ENCODE measurements at regions not wholly inside any gene's neighbourhood (a gene's known extent, or its start where the extent isn't known, plus 50 kb on each side); places are given as distances from the start of the nearest gene placed in this dataset.
"Not testable (repeated sequence)": the region's sequence is repeated elsewhere in the genome, so short reads cannot be mapped to it uniquely, and the experiment has no call there.

DNA sequence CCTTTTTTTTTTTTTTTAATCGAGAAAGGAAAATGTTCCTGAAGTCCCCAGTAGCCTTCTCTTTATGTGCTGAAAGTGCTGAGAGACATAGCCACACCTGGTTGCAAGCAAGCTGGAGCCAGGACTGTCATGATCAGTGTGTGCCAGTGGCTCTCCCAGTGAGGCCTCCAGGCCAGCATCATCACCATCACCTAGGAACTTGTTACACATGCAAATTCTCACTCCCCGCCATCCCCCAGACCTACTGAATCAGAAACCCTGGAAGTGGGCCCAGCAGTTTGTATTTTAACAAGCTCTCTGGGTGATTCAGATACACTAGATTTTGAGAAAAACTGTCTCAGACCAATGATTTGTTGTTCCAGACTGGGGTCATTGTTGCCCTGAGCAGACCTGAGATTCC is 181.9 kb upstream of the GLRA1 start:
- DNase-seq: no peak

- no peak for DNase-seq
Measured at GRCh38 chr5:152105085-152105484, 180.4 kb upstream of the GLRA1 start.

DNA sequence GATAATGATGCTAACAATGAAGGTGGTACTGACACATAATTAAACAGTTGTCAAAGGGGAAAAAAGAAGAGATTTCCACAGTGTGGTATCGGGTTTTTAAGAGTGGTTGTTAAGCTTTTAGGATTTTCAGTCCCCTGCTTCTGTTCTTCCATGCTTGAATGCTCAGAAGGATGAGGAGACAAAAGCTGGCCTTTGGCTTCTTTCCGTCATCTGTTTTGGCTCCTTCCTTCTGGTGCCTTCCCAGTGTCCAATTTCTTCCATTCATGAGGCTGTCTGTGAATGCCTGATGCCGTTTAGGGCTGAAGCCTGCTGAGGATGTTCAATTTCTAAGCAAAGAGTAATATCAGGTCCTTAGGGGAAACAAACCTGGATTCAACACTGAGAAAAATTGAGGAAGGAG is 179.6 kb upstream of the GLRA1 start:
- DNase-seq: no peak

- DNase-seq: not testable (repeated sequence)
Measured at GRCh38 chr5:152102908-152103307, 178.3 kb upstream of the GLRA1 start.

- no peak for DNase-seq
Measured at GRCh38 chr5:152102057-152102456, 177.4 kb upstream of the GLRA1 start.

GRCh38 chr5:152100462-152100861 is 175.8 kb upstream of the GLRA1 start:
- no peak for DNase-seq

- no peak for DNase-seq
Measured at GRCh38 chr5:152097128-152097527, 172.5 kb upstream of the GLRA1 start.

- DNase-seq: no peak
Measured at GRCh38 chr5:152094716-152095115, 170.1 kb upstream of the GLRA1 start.

- DNase-seq: no peak
Measured at GRCh38 chr5:152094060-152094459, 169.4 kb upstream of the GLRA1 start.

DNA sequence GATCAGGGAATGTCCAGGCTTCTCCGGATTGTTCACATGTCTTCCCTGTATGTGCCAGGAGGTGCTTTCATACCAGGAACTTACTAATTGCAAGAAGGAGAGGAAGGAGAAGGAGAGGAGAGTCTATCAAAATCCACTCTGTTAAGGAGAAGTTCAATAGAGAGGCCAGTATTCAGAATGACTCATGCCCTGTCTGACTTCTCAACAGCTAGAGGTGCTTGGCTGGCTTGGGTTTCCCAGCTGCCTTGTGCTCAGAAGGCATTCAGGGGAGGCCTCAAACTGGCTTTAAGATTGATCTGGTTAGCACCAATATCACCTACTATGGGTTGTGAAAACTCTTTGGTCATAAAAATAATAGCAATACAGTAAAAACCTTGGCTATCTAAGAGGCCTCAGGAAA is 167.9 kb upstream of the GLRA1 start:
- no peak for DNase-seq

- DNase-seq: no peak
Measured at GRCh38 chr5:152089644-152090043, 165.0 kb upstream of the GLRA1 start.

- no peak for DNase-seq
Measured at GRCh38 chr5:152086668-152087067, 162.0 kb upstream of the GLRA1 start.

GRCh38 chr5:152084476-152084875 is 159.8 kb upstream of the GLRA1 start:
- DNase-seq: no peak

DNA sequence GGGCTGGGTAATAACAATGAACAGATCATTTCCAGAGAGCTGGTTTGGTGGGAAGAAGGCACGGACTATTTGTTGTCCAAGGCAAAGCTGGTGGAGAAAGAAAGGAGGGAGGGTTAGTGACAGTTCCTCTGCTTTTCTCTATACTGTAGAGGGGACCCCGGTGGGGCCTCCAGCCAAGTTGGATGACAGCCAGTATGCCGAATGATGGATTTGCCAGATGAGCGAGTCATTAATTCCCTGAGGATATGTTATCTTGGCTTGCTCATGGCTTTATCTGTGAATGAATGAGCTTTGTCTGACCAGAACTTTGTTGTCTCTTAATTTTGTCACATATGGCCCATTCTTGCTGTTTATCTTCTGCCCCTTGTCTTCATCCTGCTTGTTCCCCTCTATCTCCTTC is 158.6 kb upstream of the GLRA1 start:
- no peak for DNase-seq

DNA sequence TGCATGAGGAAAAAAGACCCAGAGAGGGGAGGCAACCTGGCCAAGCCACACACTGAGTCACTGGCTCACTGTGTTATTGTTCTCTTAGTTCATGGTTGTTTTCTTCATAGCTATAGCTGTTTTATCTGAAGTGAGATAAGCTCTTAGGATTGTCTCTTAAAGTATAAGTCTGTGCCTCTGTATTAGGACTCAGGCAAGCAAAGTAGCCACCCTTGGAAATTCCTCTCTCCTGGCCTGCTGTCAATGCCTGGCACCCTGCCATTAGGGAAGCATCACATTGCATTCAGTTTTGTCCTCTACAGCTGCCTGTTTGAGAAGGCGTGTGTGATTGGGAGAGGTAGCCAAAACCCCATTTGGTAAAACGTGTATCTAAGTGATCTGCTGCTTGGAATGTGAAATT is 147.4 kb upstream of the GLRA1 start:
- DNase-seq: no peak

GRCh38 chr5:152070591-152070990 is 145.9 kb upstream of the GLRA1 start:
- DNase-seq: no peak

- DNase-seq: no peak
Measured at GRCh38 chr5:152066784-152067183, 142.1 kb upstream of the GLRA1 start.

- no peak for DNase-seq
Measured at GRCh38 chr5:152063004-152063403, 138.4 kb upstream of the GLRA1 start.

GRCh38 chr5:152061095-152061494 is 136.4 kb upstream of the GLRA1 start:
- DNase-seq: no peak

DNA sequence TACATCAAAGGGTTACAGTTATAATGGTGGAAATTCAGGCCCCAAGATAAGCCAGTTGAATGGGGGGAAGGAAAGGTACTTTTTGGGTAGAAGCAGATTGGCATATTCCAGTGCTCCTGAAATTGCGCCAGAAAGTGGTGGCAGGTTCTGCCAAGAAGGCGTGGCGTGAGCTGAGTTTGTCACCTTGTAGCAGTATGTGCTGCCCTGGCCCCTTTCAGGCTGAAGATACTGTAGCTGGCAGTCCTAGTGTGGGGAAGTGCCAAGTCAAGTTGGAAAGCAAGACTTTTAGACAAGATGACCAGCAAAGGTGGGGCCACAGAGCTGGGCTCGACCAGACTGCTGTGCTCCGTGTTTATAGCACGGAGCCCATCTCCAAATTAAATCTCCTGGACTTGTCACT is 133.6 kb upstream of the GLRA1 start:
- no peak for DNase-seq

GRCh38 chr5:152056931-152057330 is 132.3 kb upstream of the GLRA1 start:
- DNase-seq: no peak

DNA sequence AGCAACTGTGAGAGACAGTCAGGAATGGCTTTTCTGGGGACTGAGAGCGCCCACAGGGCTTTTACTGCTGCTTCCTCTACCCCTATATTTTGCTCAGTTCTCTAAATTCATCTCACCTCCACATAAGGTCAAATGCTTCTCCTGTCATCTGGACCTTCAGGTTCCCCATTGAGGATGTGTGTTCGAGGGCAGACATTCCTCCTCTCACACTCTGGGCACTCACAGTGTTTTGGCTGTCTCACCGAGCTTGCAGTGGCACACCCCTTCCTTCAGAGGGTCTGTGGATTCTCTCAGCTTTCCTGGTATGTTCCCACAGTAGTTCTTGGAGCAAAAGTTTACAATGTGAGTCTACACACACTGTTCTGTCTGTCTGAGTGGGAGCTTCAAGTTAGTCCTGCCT is 127.8 kb upstream of the GLRA1 start:
- no peak for DNase-seq

- no peak for DNase-seq
Measured at GRCh38 chr5:152051499-152052454, 127.1 kb upstream of the GLRA1 start.

- DNase-seq: no peak
Measured at GRCh38 chr5:152046361-152046760, 121.7 kb upstream of the GLRA1 start.

- not testable (repeated sequence) for DNase-seq
Measured at GRCh38 chr5:152038856-152039255, 114.2 kb upstream of the GLRA1 start.
